ENCODE measurements at regions not wholly inside any gene's neighbourhood (a gene's known extent, or its start where the extent isn't known, plus 50 kb on each side); places are given as distances from the start of the nearest gene placed in this dataset.

DNA sequence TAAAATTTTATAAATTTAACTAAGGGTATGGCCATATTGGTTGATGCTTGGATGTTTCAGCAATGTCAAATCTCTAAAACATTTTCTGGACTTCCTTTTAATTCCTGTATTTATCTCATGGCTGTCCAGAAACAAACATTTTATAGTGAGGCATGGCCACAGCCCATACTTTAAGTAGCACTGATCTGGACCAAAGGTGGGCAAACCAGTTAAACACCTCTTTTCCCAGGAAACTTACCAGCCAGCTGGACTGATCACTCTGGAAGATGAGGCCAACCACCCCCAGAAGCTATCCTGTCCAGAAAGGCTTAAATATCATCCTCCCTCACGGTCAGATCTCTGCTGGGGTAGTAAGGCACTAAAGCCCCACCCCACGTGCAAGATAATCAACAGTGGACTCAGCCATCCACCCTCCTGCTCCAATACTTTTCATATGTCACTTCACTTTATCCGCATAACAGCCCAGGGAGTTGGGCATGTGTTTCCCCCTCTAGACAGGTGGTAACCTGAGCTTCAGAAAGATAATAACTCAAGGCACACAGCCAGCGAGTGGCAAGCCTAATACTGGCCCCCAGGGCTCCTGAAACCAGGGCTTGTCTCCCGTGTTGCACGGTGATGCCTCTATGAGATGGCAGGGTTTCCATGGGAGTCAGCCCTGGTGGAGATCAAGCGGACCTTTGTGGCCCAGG, 120.5 kb upstream of the NGF start:
- TF ChIP-seq CTCF (IDR thresholded peaks at IDR 0.05; ENCODE audit: low read length), result no peak
- no peak for TF ChIP-seq EZH2 (IDR thresholded peaks at IDR 0.05; ENCODE audit: borderline replicate concordance, low read length)

Data from OCI-LY1 (cell line).